ENCODE measurements at regions not wholly inside any gene's neighbourhood (a gene's known extent, or its start where the extent isn't known, plus 50 kb on each side); places are given as distances from the start of the nearest gene placed in this dataset.

DNA sequence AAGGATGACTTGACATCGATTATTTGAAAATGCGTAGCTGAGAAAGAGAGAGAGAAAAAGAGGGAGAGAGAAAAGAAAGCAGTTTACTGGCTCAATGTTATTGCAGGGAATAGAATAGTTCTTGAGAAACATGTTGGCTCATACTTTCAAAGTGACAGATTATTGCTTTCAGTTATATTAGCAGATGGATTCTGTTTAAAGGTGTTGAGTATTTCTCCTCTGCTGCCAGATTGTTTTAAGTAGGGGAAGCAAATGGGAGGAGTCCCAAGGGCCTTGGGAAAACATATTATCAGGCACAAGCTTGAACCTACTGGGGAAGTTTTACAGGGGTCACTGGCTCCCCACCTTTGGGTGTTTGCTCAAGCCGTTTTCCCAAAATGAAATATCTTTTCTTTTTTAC lies 203.8 kb upstream of the SRRM4 start:
- Mint-ChIP-seq H3K27me3 (ENCODE audit: unreplicated experiment) (peaks cover 9% of the 10 kb centered on the region), H3K4me1 (ENCODE audit: unreplicated experiment) (no peaks in the 10 kb centered on the region), H3K36me3 (ENCODE audit: low read depth, unreplicated experiment) (peaks cover 13% of the 10 kb centered on the region), H3K4me3 (ENCODE audit: unreplicated experiment) (no peak overlapping the region), H3K9me3 (ENCODE audit: unreplicated experiment) (peaks cover 13% of the 10 kb centered on the region), H3K27ac (ENCODE audit: unreplicated experiment) (no peak overlapping the region)
- TF ChIP-seq, protein P1, sequence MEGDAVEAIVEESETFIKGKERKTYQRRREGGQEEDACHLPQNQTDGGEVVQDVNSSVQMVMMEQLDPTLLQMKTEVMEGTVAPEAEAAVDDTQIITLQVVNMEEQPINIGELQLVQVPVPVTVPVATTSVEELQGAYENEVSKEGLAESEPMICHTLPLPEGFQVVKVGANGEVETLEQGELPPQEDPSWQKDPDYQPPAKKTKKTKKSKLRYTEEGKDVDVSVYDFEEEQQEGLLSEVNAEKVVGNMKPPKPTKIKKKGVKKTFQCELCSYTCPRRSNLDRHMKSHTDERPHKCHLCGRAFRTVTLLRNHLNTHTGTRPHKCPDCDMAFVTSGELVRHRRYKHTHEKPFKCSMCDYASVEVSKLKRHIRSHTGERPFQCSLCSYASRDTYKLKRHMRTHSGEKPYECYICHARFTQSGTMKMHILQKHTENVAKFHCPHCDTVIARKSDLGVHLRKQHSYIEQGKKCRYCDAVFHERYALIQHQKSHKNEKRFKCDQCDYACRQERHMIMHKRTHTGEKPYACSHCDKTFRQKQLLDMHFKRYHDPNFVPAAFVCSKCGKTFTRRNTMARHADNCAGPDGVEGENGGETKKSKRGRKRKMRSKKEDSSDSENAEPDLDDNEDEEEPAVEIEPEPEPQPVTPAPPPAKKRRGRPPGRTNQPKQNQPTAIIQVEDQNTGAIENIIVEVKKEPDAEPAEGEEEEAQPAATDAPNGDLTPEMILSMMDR (IDR thresholded peaks at IDR 0.05; ENCODE audit: unreplicated experiment), result no peak
- no peak for DNase-seq (ENCODE audit: low spot score)

GRCh38 chr12:118778077-118778476 lies 203.3 kb upstream of the SRRM4 start:
- Mint-ChIP-seq H3K4me1 (ENCODE audit: unreplicated experiment) (no peaks in the 10 kb centered on the region), H3K4me3 (ENCODE audit: unreplicated experiment) (no peak overlapping the region), H3K27ac (ENCODE audit: unreplicated experiment) (no peak overlapping the region), H3K36me3 (ENCODE audit: low read depth, unreplicated experiment) (peaks cover 13% of the 10 kb centered on the region), H3K27me3 (ENCODE audit: unreplicated experiment) (peaks cover 9% of the 10 kb centered on the region), H3K9me3 (ENCODE audit: unreplicated experiment) (peaks cover 9% of the 10 kb centered on the region)
- TF ChIP-seq, protein P1 (IDR thresholded peaks at IDR 0.05; ENCODE audit: unreplicated experiment), result no peak
- no peak for DNase-seq (ENCODE audit: low spot score)

- DNase-seq (ENCODE audit: low spot score), result no peak
- Mint-ChIP-seq H3K4me1 (ENCODE audit: unreplicated experiment) (no peaks in the 10 kb centered on the region), H3K27me3 (ENCODE audit: unreplicated experiment) (no peaks in the 10 kb centered on the region), H3K36me3 (ENCODE audit: low read depth, unreplicated experiment) (peaks cover 10% of the 10 kb centered on the region), H3K27ac (ENCODE audit: unreplicated experiment) (no peak overlapping the region), H3K9me3 (ENCODE audit: unreplicated experiment) (no peaks in the 10 kb centered on the region), H3K4me3 (ENCODE audit: unreplicated experiment) (no peak overlapping the region)
- TF ChIP-seq, protein P1 (IDR thresholded peaks at IDR 0.05; ENCODE audit: unreplicated experiment), result no peak
Observed at GRCh38 chr12:118780939-118781338, 200.4 kb upstream of the SRRM4 start.

GRCh38 chr12:118781692-118782091 lies 199.6 kb upstream of the SRRM4 start:
- Mint-ChIP-seq H3K36me3 (ENCODE audit: low read depth, unreplicated experiment) (peaks cover 10% of the 10 kb centered on the region), H3K27me3 (ENCODE audit: unreplicated experiment) (no peaks in the 10 kb centered on the region), H3K4me1 (ENCODE audit: unreplicated experiment) (no peaks in the 10 kb centered on the region), H3K9me3 (ENCODE audit: unreplicated experiment) (no peaks in the 10 kb centered on the region), H3K4me3 (ENCODE audit: unreplicated experiment) (no peak overlapping the region), H3K27ac (ENCODE audit: unreplicated experiment) (no peak overlapping the region)
- DNase-seq (ENCODE audit: low spot score), result no peak
- TF ChIP-seq, protein P1 (IDR thresholded peaks at IDR 0.05; ENCODE audit: unreplicated experiment), result no peak

GRCh38 chr12:118783703-118784102 lies 197.6 kb upstream of the SRRM4 start:
- H3K27me3 Mint-ChIP-seq (ENCODE audit: unreplicated experiment), result no peaks in the 10 kb centered on the region
- no peak overlapping the region for H3K27ac Mint-ChIP-seq (ENCODE audit: unreplicated experiment)

More at GRCh38 chr12:118783703-118784102, 197.6 kb upstream of the SRRM4 start:
- Mint-ChIP-seq H3K36me3 (ENCODE audit: low read depth, unreplicated experiment) (peaks cover 6% of the 10 kb centered on the region), H3K9me3 (ENCODE audit: unreplicated experiment) (no peaks in the 10 kb centered on the region), H3K4me1 (ENCODE audit: unreplicated experiment) (no peaks in the 10 kb centered on the region), H3K4me3 (ENCODE audit: unreplicated experiment) (no peak overlapping the region)
- DNase-seq (ENCODE audit: low spot score), result no peak
- TF ChIP-seq, protein P1 (IDR thresholded peaks at IDR 0.05; ENCODE audit: unreplicated experiment), result no peak

All from endothelial cell (in vitro differentiated cells).